Fibroblast of mammary gland (primary cell): ENCODE measurements at regions not wholly inside any gene's neighbourhood (a gene's known extent, or its start where the extent isn't known, plus 50 kb on each side); places are given as distances from the start of the nearest gene placed in this dataset.
"Not testable (repeated sequence)": the region's sequence is repeated elsewhere in the genome, so short reads cannot be mapped to it uniquely, and the experiment has no call there.

Source experiments
- DNase-seq: peaks from one replicate; pipeline ENCODE4 v3.0.0-alpha.2; 2010; ENCODE audit warnings: low read depth
- H3K4me3 ChIP-seq: 2 replicates; pipeline ENCODE4 v1.5.1; 2011; ENCODE audit warnings: low read depth, mild to moderate bottlenecking, low read length, moderate library complexity; ENCODE audit not compliant: control insufficient read depth
- TF ChIP-seq, protein P1 (sequence below): conservative IDR thresholded peaks from 2 replicates; pipeline ENCODE4 v1.5.1; 2011; ENCODE audit warnings: low read depth, low read length, inconsistent platforms; ENCODE audit not compliant: control insufficient read depth, insufficient read depth

- H3K4me3 ChIP-seq, result no peak overlapping the region
- TF ChIP-seq, protein P1, sequence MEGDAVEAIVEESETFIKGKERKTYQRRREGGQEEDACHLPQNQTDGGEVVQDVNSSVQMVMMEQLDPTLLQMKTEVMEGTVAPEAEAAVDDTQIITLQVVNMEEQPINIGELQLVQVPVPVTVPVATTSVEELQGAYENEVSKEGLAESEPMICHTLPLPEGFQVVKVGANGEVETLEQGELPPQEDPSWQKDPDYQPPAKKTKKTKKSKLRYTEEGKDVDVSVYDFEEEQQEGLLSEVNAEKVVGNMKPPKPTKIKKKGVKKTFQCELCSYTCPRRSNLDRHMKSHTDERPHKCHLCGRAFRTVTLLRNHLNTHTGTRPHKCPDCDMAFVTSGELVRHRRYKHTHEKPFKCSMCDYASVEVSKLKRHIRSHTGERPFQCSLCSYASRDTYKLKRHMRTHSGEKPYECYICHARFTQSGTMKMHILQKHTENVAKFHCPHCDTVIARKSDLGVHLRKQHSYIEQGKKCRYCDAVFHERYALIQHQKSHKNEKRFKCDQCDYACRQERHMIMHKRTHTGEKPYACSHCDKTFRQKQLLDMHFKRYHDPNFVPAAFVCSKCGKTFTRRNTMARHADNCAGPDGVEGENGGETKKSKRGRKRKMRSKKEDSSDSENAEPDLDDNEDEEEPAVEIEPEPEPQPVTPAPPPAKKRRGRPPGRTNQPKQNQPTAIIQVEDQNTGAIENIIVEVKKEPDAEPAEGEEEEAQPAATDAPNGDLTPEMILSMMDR, result no peak
- no peak for DNase-seq
These were observed 143.4 kb downstream of the TMEM144 start for GRCh38 chr4:158353541-158354304.

DNA sequence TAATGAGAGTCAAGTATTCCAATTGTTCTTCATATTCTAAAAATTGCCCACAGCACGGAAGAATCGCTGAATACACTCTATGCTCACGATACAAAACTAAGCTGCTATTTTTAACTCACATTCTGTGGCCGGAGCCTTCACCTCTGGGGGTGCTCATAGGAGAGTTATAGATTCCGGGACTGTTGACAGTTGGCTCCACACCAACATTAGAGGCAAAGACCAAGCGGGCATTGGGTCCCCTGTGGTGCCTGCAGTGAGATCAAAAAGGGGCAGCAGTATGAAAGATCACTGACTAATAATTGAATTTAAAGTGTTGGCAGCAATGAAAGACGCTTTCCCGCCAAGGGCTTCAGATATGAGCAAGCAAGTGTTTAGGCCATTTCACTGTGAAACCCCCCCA is 146.0 kb downstream of the TMEM144 start:
- TF ChIP-seq, protein P1, result no peak
- DNase-seq, result no peak
- H3K4me3 ChIP-seq, result no peak overlapping the region

- H3K4me3 ChIP-seq, result not testable (repeated sequence)
These were observed 153.7 kb upstream of the RXFP1 start for GRCh38 chr4:158367932-158368441.

GRCh38 chr4:158371158-158371557 is 150.5 kb upstream of the RXFP1 start:
- peak; percentile 49 for DNase-seq
- TF ChIP-seq, protein P1, result no peak
- no peak overlapping the region for H3K4me3 ChIP-seq

More at GRCh38 chr4:158367932-158368441, 153.7 kb upstream of the RXFP1 start:
- not testable (repeated sequence) for DNase-seq

- no peak for DNase-seq
- TF ChIP-seq, protein P1, result no peak
- H3K4me3 ChIP-seq, result no peak overlapping the region
These were observed 147.4 kb upstream of the RXFP1 start for GRCh38 chr4:158374318-158374717.

- TF ChIP-seq, protein P1, result no peak
- no peak overlapping the region for H3K4me3 ChIP-seq
- DNase-seq, result peak; percentile 33
These were observed 145.4 kb upstream of the RXFP1 start for GRCh38 chr4:158376106-158376840.

- no peak overlapping the region for H3K4me3 ChIP-seq
- TF ChIP-seq, protein P1, result no peak
- no peak for DNase-seq
These were observed 137.3 kb upstream of the RXFP1 start for GRCh38 chr4:158384414-158384813.
